MM.1S (cell line): ENCODE measurements at regions not wholly inside any gene's neighbourhood (a gene's known extent, or its start where the extent isn't known, plus 50 kb on each side); places are given as distances from the start of the nearest gene placed in this dataset.

Experiments
- DNase-seq: peaks from one replicate; pipeline ENCODE4 v3.0.0-alpha.2; 2015
- H2AFZ ChIP-seq: fragments of 300-600 bp; sonication (generic); 2 replicates; pipeline ENCODE4 v1.6.0; 2016; ENCODE audit warnings: antibody characterized with exemption, low read length
- H3F3A ChIP-seq: fragments of 300-600 bp; sonication (generic); 2 replicates; pipeline ENCODE4 v1.6.1; 2016; ENCODE audit warnings: mild to moderate bottlenecking, antibody characterized with exemption, low read length, moderate library complexity, mixed read lengths; ENCODE audit not compliant: insufficient read depth
- H3K27ac ChIP-seq: fragments of 300-600 bp; sonication (generic); 2 replicates; pipeline ENCODE4 v1.5.1; 2016; ENCODE audit warnings: mild to moderate bottlenecking, low read length
- H3K27me3 ChIP-seq: fragments of 300-600 bp; sonication (generic); replicated peaks from 2 replicates; pipeline ENCODE4 v1.6.0; 2016; ENCODE audit warnings: low read length; ENCODE audit not compliant: insufficient read depth
- H3K36me3 ChIP-seq: fragments of 300-600 bp; sonication (generic); replicated peaks from 2 replicates; pipeline ENCODE4 v1.6.1; 2016; ENCODE audit warnings: mild to moderate bottlenecking, low read length, mixed read lengths; ENCODE audit not compliant: insufficient read depth
- H3K4me1 ChIP-seq: fragments of 300-600 bp; sonication (generic); 2 replicates; pipeline ENCODE4 v1.6.1; 2016; ENCODE audit warnings: low read length, mixed read lengths
- H3K4me2 ChIP-seq: fragments of 300-600 bp; sonication (generic); 2 replicates; pipeline ENCODE4 v1.6.0; 2016; ENCODE audit warnings: low read depth, low read length
- H3K4me3 ChIP-seq: fragments of 300-600 bp; sonication (generic); 2 replicates; pipeline ENCODE4 v1.5.1; 2016; ENCODE audit warnings: low read length, mixed read lengths
- H3K79me2 ChIP-seq: fragments of 300-600 bp; sonication (generic); 2 replicates; pipeline ENCODE4 v1.6.1; 2016; ENCODE audit warnings: mixed run types, low read length, mixed read lengths
- H3K9ac ChIP-seq: fragments of 300-600 bp; sonication (generic); 2 replicates; pipeline ENCODE4 v1.6.1; 2016; ENCODE audit warnings: low read length, mixed read lengths
- H3K9me2 ChIP-seq: fragments of 300-600 bp; sonication (generic); replicated peaks from 2 replicates; pipeline ENCODE4 v1.6.1; 2016; ENCODE audit warnings: mild to moderate bottlenecking, low read length, mixed read lengths; ENCODE audit not compliant: insufficient read depth
- H3K9me3 ChIP-seq: fragments of 300-600 bp; sonication (generic); replicated peaks from 2 replicates; pipeline ENCODE4 v1.6.1; 2016; ENCODE audit warnings: mild to moderate bottlenecking, low read length, mixed read lengths; ENCODE audit not compliant: insufficient read depth
- H4K20me1 ChIP-seq: fragments of 300-600 bp; sonication (generic); 2 replicates; pipeline ENCODE4 v1.6.1; 2016; ENCODE audit warnings: mild to moderate bottlenecking, low read length, moderate library complexity, mixed read lengths; ENCODE audit not compliant: insufficient read depth
- CTCF ChIP-seq: fragments of 300-600 bp; sonication (generic); IDR thresholded peaks from 2 replicates; pipeline ENCODE4 v1.5.1; 2016; ENCODE audit warnings: antibody characterized with exemption, low read length, mixed read lengths
- EZH2 ChIP-seq: fragments of 300-600 bp; sonication (generic); optimal IDR thresholded peaks from 2 replicates; pipeline ENCODE3; 2017; ENCODE audit warnings: low read depth, mild to moderate bottlenecking, antibody characterized with exemption, low read length, mixed read lengths
- EZH2phosphoT487 ChIP-seq: fragments of 300-600 bp; sonication (generic); IDR thresholded peaks from 2 replicates; pipeline ENCODE4 v1.6.1; 2018; ENCODE audit warnings: antibody characterized with exemption, low read length

GRCh38 chr1:38194472-38194871 lies 147.9 kb upstream of the POU3F1 start:
- Histone ChIP-seq H3F3A (no peaks in the 10 kb centered on the region), H3K36me3 (no peaks in the 10 kb centered on the region), H4K20me1 (no peaks in the 10 kb centered on the region), H3K9me2 (no peaks in the 10 kb centered on the region), H2AFZ (no peak overlapping the region), H3K4me2 (no peak overlapping the region), H3K4me3 (no peak overlapping the region), H3K79me2 (no peaks in the 10 kb centered on the region), H3K27me3 (no peaks in the 10 kb centered on the region), H3K27ac (no peak overlapping the region), H3K9me3 (no peaks in the 10 kb centered on the region), H3K9ac (no peak overlapping the region), H3K4me1 (no peaks in the 10 kb centered on the region)
- DNase-seq, result no peak
- TF ChIP-seq EZH2phosphoT487 (no peak), CTCF (no peak), EZH2 (no peak)

GRCh38 chr1:38193040-38193439 lies 146.4 kb upstream of the POU3F1 start:
- H3K9me2 ChIP-seq, result no peaks in the 10 kb centered on the region
- H3K36me3 ChIP-seq, result no peaks in the 10 kb centered on the region
- H3K27me3 ChIP-seq, result no peaks in the 10 kb centered on the region
- H4K20me1 ChIP-seq, result no peaks in the 10 kb centered on the region
- H3K9ac ChIP-seq, result no peak overlapping the region
- H3K4me3 ChIP-seq, result no peak overlapping the region
- H3K27ac ChIP-seq, result no peak overlapping the region
- TF ChIP-seq EZH2phosphoT487, result no peak
- no peak for TF ChIP-seq CTCF
- TF ChIP-seq EZH2, result no peak
- H2AFZ ChIP-seq, result no peak overlapping the region
- no peak overlapping the region for H3K4me2 ChIP-seq
- H3K9me3 ChIP-seq, result no peaks in the 10 kb centered on the region
- DNase-seq, result no peak
- no peaks in the 10 kb centered on the region for H3F3A ChIP-seq
- no peaks in the 10 kb centered on the region for H3K4me1 ChIP-seq
- no peaks in the 10 kb centered on the region for H3K79me2 ChIP-seq

- Histone ChIP-seq H3K9ac (no peak overlapping the region), H3K36me3 (no peaks in the 10 kb centered on the region), H3K27ac (no peak overlapping the region), H4K20me1 (no peaks in the 10 kb centered on the region), H3K4me3 (no peak overlapping the region), H3K9me2 (no peaks in the 10 kb centered on the region), H2AFZ (no peak overlapping the region), H3F3A (no peaks in the 10 kb centered on the region), H3K27me3 (no peaks in the 10 kb centered on the region), H3K79me2 (no peaks in the 10 kb centered on the region), H3K4me2 (no peak overlapping the region), H3K9me3 (no peaks in the 10 kb centered on the region), H3K4me1 (no peaks in the 10 kb centered on the region)
- no peak for DNase-seq
- no peak for TF ChIP-seq EZH2
- TF ChIP-seq EZH2phosphoT487, result no peak
- TF ChIP-seq CTCF, result no peak
These were observed 144.9 kb upstream of the POU3F1 start for GRCh38 chr1:38191461-38191860.
